ENCODE measurements at regions not wholly inside any gene's neighbourhood (a gene's known extent, or its start where the extent isn't known, plus 50 kb on each side); places are given as distances from the start of the nearest gene placed in this dataset.

GRCh38 chr14:85387181-85387580 is 142.8 kb upstream of the FLRT2 start:
- DNase-seq (ENCODE audit: low read depth), result no peak

GRCh38 chr14:85390236-85390635 is 139.7 kb upstream of the FLRT2 start:
- no peak for DNase-seq (ENCODE audit: low read depth)

- no peak for DNase-seq (ENCODE audit: low read depth)
Measured at GRCh38 chr14:85391455-85391854, 138.5 kb upstream of the FLRT2 start.

- DNase-seq (ENCODE audit: low read depth), result no peak
Measured at GRCh38 chr14:85391892-85392291, 138.1 kb upstream of the FLRT2 start.

GRCh38 chr14:85399186-85399585 is 130.8 kb upstream of the FLRT2 start:
- no peak for DNase-seq (ENCODE audit: low read depth)

GRCh38 chr14:85400678-85401077 is 129.3 kb upstream of the FLRT2 start:
- DNase-seq (ENCODE audit: low read depth), result no peak

- DNase-seq (ENCODE audit: low read depth), result no peak
Measured at GRCh38 chr14:85401384-85401783, 128.6 kb upstream of the FLRT2 start.

GRCh38 chr14:85402569-85403162 is 127.3 kb upstream of the FLRT2 start:
- DNase-seq (ENCODE audit: low read depth), result no peak

GRCh38 chr14:85409481-85410210 is 120.3 kb upstream of the FLRT2 start:
- no peak for DNase-seq (ENCODE audit: low read depth)

GRCh38 chr14:85412756-85413155 is 117.2 kb upstream of the FLRT2 start:
- DNase-seq (ENCODE audit: low read depth), result no peak

GRCh38 chr14:85413836-85414526 is 116.0 kb upstream of the FLRT2 start:
- no peak for DNase-seq (ENCODE audit: low read depth)

GRCh38 chr14:85415015-85415712 is 114.8 kb upstream of the FLRT2 start:
- DNase-seq (ENCODE audit: low read depth), result no peak

- no peak for DNase-seq (ENCODE audit: low read depth)
Measured at GRCh38 chr14:85416771-85417170, 113.2 kb upstream of the FLRT2 start.

GRCh38 chr14:85417396-85417795 is 112.5 kb upstream of the FLRT2 start:
- no peak for DNase-seq (ENCODE audit: low read depth)

- DNase-seq (ENCODE audit: low read depth), result no peak
Measured at GRCh38 chr14:85418721-85419120, 111.2 kb upstream of the FLRT2 start.

GRCh38 chr14:85420278-85420677 is 109.7 kb upstream of the FLRT2 start:
- no peak for DNase-seq (ENCODE audit: low read depth)

- DNase-seq (ENCODE audit: low read depth), result no peak
Measured at GRCh38 chr14:85420707-85421106, 109.2 kb upstream of the FLRT2 start.

GRCh38 chr14:85421186-85421877 is 108.6 kb upstream of the FLRT2 start:
- DNase-seq (ENCODE audit: low read depth), result no peak

- no peak for DNase-seq (ENCODE audit: low read depth)
Measured at GRCh38 chr14:85423889-85424288, 106.1 kb upstream of the FLRT2 start.

- no peak for DNase-seq (ENCODE audit: low read depth)
Measured at GRCh38 chr14:85425507-85425906, 104.4 kb upstream of the FLRT2 start.

GRCh38 chr14:85426068-85426935 is 103.6 kb upstream of the FLRT2 start:
- DNase-seq (ENCODE audit: low read depth), result no peak

All from T follicular helper cell (primary cell).